CD4-positive, alpha-beta T cell treated with Interleukin-12 subunit alpha and Interleukin-12 subunit beta, for 1 hour (primary cell): ENCODE measurements at regions not wholly inside any gene's neighbourhood (a gene's known extent, or its start where the extent isn't known, plus 50 kb on each side); places are given as distances from the start of the nearest gene placed in this dataset.
A peak's percentile ranks its signal among the peaks of the same experiment; 100 is the strongest.
"Not testable (repeated sequence)": the region's sequence is repeated elsewhere in the genome, so short reads cannot be mapped to it uniquely, and the experiment has no call there.

Source experiments
- DNase-seq: peaks from one replicate; pipeline ENCODE4 v3.0.0-alpha.2; 2020

- DNase-seq, result no peak
These were observed 136.8 kb upstream of the CES5A start for GRCh38 chr16:56011808-56012481.

- no peak for DNase-seq
These were observed 130.8 kb upstream of the CES5A start for GRCh38 chr16:56005958-56006357.

GRCh38 chr16:55999683-56000082, 124.5 kb upstream of the CES5A start:
- DNase-seq, result no peak

GRCh38 chr16:55993088-55993487, 117.9 kb upstream of the CES5A start:
- DNase-seq, result no peak

- no peak for DNase-seq
These were observed 117.4 kb upstream of the CES5A start for GRCh38 chr16:55992551-55992950.

- DNase-seq, result no peak
These were observed 116.7 kb upstream of the CES5A start for GRCh38 chr16:55991843-55992242.

GRCh38 chr16:55989569-55989907, 114.4 kb upstream of the CES5A start:
- no peak for DNase-seq

- DNase-seq, result not testable (repeated sequence)
These were observed 113.8 kb upstream of the CES5A start for GRCh38 chr16:55988850-55989568.

GRCh38 chr16:55988013-55988412, 112.8 kb upstream of the CES5A start:
- DNase-seq, result no peak

GRCh38 chr16:55982597-55982996, 107.4 kb upstream of the CES5A start:
- no peak for DNase-seq

GRCh38 chr16:55981557-55981956, 106.4 kb upstream of the CES5A start:
- no peak for DNase-seq

- no peak for DNase-seq
These were observed 101.6 kb upstream of the CES5A start for GRCh38 chr16:55976815-55977214.

- DNase-seq, result no peak
These were observed 96.3 kb upstream of the CES5A start for GRCh38 chr16:55971447-55971846.

GRCh38 chr16:55968221-55968620, 93.0 kb upstream of the CES5A start:
- DNase-seq, result no peak

GRCh38 chr16:55964923-55965475, 89.8 kb upstream of the CES5A start:
- no peak for DNase-seq

- no peak for DNase-seq
These were observed 80.7 kb upstream of the CES5A start for GRCh38 chr16:55955845-55956244.

- no peak for DNase-seq
These were observed 80.3 kb upstream of the CES5A start for GRCh38 chr16:55955424-55955823.

GRCh38 chr16:55954906-55955305, 79.7 kb upstream of the CES5A start:
- DNase-seq, result no peak

GRCh38 chr16:55949518-55949917, 74.3 kb upstream of the CES5A start:
- DNase-seq, result no peak

GRCh38 chr16:55948230-55948629, 73.1 kb upstream of the CES5A start:
- no peak for DNase-seq

GRCh38 chr16:55947366-55947765, 72.2 kb upstream of the CES5A start:
- DNase-seq, result no peak

GRCh38 chr16:55944377-55944802, 69.2 kb upstream of the CES5A start:
- peak; percentile 50 for DNase-seq

- DNase-seq, result no peak
These were observed 68.1 kb upstream of the CES5A start for GRCh38 chr16:55943267-55943666.

GRCh38 chr16:55942821-55943220, 67.6 kb upstream of the CES5A start:
- DNase-seq, result no peak

GRCh38 chr16:55941552-55941951, 66.4 kb upstream of the CES5A start:
- no peak for DNase-seq
